GM12864 (cell line): ENCODE measurements at regions not wholly inside any gene's neighbourhood (a gene's known extent, or its start where the extent isn't known, plus 50 kb on each side); places are given as distances from the start of the nearest gene placed in this dataset.
"Not testable (repeated sequence)": the region's sequence is repeated elsewhere in the genome, so short reads cannot be mapped to it uniquely, and the experiment has no call there.

Experiments used
- DNase-seq: peaks from one replicate; pipeline ENCODE4 v3.0.0-alpha.2; 2011; ENCODE audit warnings: low read depth
- H3K4me3 ChIP-seq: 2 replicates; pipeline ENCODE4 v1.5.1; 2011; ENCODE audit warnings: mild to moderate bottlenecking, low read depth, low read length, control low read depth
- TF ChIP-seq, protein P1 (sequence below): IDR thresholded peaks from 2 replicates; pipeline ENCODE4 v1.5.1; 2011; ENCODE audit warnings: low read depth, mild to moderate bottlenecking, moderate library complexity, low read length, control low read depth, inconsistent platforms; ENCODE audit errors: missing control alignments

DNA sequence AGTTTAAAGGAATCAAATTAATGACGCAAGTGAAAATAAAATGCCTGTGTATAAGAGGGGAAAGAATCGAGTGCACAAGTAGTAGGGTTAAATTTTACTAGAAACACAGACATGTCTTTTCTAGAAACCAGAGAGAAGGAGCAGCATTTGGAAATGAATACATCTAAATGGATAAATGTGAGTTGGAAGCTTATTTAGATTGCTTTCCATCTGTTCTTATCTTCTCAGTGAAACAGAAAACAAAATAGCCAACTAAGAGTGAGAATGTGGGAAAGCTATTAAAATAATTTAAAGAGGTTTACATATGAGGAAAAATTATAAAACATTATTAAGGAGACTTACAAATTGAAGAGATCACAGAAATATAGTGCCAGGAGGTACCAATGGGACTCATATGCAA, 1818.9 kb upstream of the FLRT2 start:
- DNase-seq = no peak
- TF ChIP-seq, protein P1, sequence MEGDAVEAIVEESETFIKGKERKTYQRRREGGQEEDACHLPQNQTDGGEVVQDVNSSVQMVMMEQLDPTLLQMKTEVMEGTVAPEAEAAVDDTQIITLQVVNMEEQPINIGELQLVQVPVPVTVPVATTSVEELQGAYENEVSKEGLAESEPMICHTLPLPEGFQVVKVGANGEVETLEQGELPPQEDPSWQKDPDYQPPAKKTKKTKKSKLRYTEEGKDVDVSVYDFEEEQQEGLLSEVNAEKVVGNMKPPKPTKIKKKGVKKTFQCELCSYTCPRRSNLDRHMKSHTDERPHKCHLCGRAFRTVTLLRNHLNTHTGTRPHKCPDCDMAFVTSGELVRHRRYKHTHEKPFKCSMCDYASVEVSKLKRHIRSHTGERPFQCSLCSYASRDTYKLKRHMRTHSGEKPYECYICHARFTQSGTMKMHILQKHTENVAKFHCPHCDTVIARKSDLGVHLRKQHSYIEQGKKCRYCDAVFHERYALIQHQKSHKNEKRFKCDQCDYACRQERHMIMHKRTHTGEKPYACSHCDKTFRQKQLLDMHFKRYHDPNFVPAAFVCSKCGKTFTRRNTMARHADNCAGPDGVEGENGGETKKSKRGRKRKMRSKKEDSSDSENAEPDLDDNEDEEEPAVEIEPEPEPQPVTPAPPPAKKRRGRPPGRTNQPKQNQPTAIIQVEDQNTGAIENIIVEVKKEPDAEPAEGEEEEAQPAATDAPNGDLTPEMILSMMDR = no peak
- H3K4me3 ChIP-seq = no peak overlapping the region

DNA sequence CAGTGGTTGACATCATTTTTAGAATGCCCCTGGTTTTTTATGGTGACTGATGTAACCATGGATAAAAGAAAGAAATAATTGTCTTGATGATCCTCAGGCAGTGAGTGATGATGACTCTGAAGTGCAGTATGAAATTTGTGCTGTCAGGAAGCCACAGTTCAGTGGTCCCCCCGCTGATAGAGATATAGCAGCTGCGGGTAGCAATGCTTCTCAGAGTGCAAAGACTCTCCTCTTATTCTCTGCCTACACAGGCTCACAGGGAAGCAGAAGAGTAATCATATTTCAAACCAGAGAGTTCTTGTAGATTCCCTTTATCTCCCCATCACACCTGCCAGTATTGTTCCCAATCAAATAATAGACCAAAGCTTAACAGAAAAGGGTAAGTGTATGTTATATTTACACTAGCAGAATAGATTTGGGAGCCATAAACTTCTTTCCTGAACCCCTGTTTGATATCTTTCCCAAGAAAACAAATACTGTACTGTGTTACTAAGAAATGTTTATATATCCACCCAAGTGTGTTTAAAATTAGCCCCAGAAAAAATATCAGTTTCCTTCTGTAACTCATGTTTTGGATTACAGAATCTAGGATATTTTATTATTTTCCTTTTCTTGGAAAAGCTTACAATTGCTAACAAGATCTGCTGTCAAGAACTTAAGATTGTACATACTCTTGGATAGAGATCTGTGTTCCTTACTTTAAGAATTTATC, 1817.4 kb upstream of the FLRT2 start:
- no peak for DNase-seq
- H3K4me3 ChIP-seq = no peak overlapping the region
- TF ChIP-seq, protein P1 = no peak

DNA sequence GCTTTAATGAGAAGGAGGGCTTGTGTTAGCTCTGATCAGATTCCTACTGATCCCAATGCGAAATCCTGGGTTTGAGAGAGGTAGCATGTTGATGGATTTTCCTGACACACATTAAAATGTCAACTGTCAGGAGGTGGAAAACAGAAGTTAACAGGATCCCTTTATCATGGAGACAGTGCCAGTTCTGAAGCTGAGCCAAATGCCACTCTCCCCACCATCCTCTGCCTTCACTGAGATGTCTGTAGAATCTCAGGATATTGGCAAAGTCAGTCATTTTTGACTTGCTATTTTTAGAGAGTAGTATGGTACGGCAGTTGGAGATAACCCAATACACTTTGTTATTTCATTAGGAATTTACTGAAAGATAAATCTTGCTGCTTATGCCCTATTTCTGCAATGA, 1816.2 kb upstream of the FLRT2 start:
- H3K4me3 ChIP-seq = no peak overlapping the region
- no peak for DNase-seq
- TF ChIP-seq, protein P1 = no peak

DNA sequence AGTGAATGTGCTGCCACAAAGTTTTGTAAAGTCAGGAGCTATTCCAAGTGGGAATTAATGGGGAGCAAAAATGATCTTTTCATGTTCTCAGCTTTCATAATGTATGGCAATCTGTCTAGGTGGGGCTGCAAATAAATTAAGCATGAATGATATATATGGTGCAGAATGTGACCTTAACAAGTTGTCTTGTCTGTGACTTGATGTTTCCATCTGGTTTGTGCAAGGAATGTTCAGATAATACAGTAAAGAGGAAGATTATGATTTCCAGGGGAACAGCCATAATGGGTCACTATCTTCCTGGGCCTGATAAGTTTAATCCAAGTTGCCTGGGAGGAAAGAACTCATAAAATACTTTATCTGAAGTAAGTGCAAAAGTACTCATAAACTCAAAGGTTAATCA, 1815.8 kb upstream of the FLRT2 start:
- no peak for DNase-seq
- H3K4me3 ChIP-seq = no peak overlapping the region
- TF ChIP-seq, protein P1 = no peak

DNA sequence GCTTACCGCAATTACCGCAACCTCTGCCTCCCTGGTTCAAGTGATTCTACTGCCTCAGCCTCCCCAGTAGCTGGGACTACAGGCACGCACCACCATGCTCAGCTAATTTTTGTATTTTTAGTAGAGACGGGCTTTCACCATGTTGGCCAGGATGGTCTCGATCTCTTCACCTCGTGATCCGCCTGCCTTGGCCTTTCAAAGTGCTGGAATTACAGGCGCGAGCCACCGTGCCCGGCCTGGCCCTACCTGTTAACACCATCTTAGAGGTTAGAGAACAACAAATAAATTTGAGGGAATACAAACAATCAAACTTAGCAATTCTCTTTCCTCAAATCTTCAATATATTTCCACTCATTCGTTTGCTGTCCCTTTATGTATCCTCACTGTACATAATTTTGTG, 1810.5 kb upstream of the FLRT2 start:
- not testable (repeated sequence) for DNase-seq, H3K4me3 ChIP-seq

DNA sequence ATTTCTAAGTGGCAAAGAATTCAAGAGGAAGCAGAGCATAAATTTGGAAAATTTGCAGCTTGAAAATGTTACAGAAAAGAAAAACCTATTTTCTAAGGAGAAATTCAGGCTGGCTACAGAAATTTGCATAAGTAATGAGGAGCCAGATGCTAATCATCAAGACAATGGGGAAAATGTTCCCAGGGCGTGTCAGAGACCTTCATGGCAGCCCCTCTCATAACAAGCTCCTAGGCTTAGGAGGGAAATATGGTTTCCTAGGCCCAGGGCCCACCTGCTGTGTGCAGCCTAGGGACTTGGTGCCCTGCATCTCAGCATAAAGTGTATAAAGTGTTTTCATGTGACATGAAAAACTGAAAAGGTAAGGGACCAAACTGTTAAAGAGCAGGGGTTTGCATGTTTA, 1796.3 kb upstream of the FLRT2 start:
- DNase-seq = no peak
- TF ChIP-seq, protein P1 = no peak
- no peak overlapping the region for H3K4me3 ChIP-seq

DNA sequence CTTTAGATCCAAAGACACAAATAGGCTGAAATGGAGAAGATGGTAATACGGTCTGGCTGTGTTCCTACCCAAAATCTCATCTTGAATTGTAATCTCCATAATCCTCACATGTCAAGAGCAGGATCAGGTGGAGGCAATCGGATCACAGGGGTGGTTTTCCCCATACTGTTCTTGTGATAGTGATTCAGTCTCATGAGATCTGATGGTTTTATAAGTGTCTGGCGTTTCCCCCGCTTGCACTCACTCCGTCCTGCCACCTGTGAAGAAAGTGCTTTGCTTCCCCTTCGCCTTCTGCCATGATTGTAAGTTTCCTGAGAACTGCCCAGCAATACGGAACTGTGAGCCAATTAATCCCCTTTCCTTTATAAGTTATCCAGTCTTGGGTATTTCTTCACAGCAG, 1795.5 kb upstream of the FLRT2 start:
- no peak for DNase-seq

More for the DNA sequence above, 1795.5 kb upstream of the FLRT2 start:
- TF ChIP-seq, protein P1 = no peak
- no peak overlapping the region for H3K4me3 ChIP-seq
